ENCODE measurements at regions not wholly inside any gene's neighbourhood (a gene's known extent, or its start where the extent isn't known, plus 50 kb on each side); places are given as distances from the start of the nearest gene placed in this dataset.

GRCh38 chr7:25287291-25287690 lies 59.0 kb upstream of the NPVF start:
- no peak overlapping the region for H3K27ac Mint-ChIP-seq
- no peak for TF ChIP-seq EZH2 (IDR thresholded peaks at IDR 0.05; ENCODE audit: borderline replicate concordance, insufficient read depth, low read depth, low read length, poor library complexity, severe bottlenecking)
- TF ChIP-seq, protein P1, sequence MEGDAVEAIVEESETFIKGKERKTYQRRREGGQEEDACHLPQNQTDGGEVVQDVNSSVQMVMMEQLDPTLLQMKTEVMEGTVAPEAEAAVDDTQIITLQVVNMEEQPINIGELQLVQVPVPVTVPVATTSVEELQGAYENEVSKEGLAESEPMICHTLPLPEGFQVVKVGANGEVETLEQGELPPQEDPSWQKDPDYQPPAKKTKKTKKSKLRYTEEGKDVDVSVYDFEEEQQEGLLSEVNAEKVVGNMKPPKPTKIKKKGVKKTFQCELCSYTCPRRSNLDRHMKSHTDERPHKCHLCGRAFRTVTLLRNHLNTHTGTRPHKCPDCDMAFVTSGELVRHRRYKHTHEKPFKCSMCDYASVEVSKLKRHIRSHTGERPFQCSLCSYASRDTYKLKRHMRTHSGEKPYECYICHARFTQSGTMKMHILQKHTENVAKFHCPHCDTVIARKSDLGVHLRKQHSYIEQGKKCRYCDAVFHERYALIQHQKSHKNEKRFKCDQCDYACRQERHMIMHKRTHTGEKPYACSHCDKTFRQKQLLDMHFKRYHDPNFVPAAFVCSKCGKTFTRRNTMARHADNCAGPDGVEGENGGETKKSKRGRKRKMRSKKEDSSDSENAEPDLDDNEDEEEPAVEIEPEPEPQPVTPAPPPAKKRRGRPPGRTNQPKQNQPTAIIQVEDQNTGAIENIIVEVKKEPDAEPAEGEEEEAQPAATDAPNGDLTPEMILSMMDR (IDR thresholded peaks at IDR 0.05), result no peak
- H3K4me3 Mint-ChIP-seq, result no peak overlapping the region
- Histone ChIP-seq H2AFZ (ENCODE audit: insufficient read depth, low read depth, low read length, poor library complexity, severe bottlenecking) (no peak overlapping the region), H3K9me3 (ENCODE audit: control extremely low read depth in 1 of 3, control insufficient read depth in 2 of 3, insufficient read depth in 1 of 3, low read length in 2 of 3) (no peaks in the 10 kb centered on the region), H3K4me3 (ENCODE audit: control extremely low read depth in 1 of 5, extremely low read depth in 1 of 5, insufficient read depth in 1 of 5, low read depth in 2 of 5, low read length in 4 of 5) (no peak overlapping the region), H4K20me1 (ENCODE audit: control insufficient read depth, insufficient read depth, low read length, poor library complexity, severe bottlenecking) (no peaks in the 10 kb centered on the region), H3K79me2 (ENCODE audit: control insufficient read depth, insufficient read depth, low read length) (no peaks in the 10 kb centered on the region), H3K4me2 (replicated peaks; ENCODE audit: low read depth, low read length, poor library complexity, severe bottlenecking) (no peak overlapping the region), H3K9ac (ENCODE audit: low read length) (no peak overlapping the region), H3K27ac (ENCODE audit: low read length in 2 of 2) (no peak overlapping the region), H3K27me3 (replicated peaks in 1 of 4; ENCODE audit: control extremely low read depth in 1 of 4, control insufficient read depth in 3 of 4, insufficient read depth in 4 of 4, low read length in 3 of 4) (peaks cover 0 to 6% (median 0%) of the 10 kb centered on the region in 4 experiments), H3K4me1 (ENCODE audit: control insufficient read depth in 2 of 2, insufficient read depth in 2 of 2, low read length in 2 of 2) (no peaks in the 10 kb centered on the region), H3K36me3 (replicated peaks in 1 of 2; ENCODE audit: control extremely low read depth in 1 of 2, control insufficient read depth in 1 of 2, extremely low read depth in 1 of 2, insufficient read depth in 2 of 2, low read length in 1 of 2) (no peaks in the 10 kb centered on the region)
- H3K27me3 Mint-ChIP-seq, result peaks cover 21% of the 10 kb centered on the region
- DNase-seq, result no peak
- H3K4me1 Mint-ChIP-seq, result no peaks in the 10 kb centered on the region
- no peak for ATAC-seq (ENCODE audit: low read depth)
- ChIA-PET CTCF (no interaction called here), POLR2A (no interaction called here)
- intact Hi-C loops (cut with micrococcal nuclease), result no loop called here
- 76% methylated on average over 6 of the region's 6 CpGs for WGBS (ENCODE audit: insufficient coverage)
- no peaks in the 10 kb centered on the region for H3K9me3 Mint-ChIP-seq (ENCODE audit: insufficient read depth)

DNA sequence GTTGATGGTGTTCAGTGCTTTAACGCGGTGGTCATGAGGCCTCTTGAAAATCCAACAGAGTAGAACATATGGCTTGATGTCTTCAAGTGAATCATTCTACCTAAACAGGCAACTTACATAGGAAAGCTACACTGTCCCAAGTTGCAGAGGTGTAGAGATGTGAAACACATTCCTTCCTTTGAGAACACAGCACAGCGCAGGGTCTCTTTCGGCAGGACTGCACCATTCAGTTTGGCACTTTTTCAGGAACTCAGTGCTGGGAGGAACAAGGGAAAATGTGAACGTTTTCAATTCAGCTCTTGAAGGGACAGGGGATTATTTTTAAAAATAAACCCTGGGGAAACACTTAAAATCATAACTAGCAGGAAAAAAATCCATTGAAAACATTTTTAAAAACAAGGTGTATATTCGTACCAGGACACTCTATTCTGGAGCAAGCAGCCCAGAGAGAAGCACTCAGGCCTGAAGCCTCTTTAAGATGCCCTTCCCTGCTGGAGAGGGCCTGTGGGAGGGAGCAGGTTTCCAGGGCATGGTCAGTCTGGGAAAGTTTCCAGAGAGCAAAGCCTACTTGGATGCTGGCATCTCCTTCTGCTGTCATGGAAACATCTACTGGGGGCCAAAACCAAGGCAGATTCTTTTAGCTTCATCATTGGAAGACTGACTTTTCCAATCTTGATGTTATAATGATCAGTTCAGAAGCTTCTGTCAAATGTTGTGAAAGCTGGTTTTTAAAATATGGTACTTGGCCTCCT lies 60.4 kb upstream of the NPVF start:
- H2AFZ ChIP-seq (ENCODE audit: insufficient read depth, low read depth, low read length, poor library complexity, severe bottlenecking), result no peak overlapping the region
- no peak overlapping the region for H3K4me2 ChIP-seq (replicated peaks; ENCODE audit: low read depth, low read length, poor library complexity, severe bottlenecking)
- H3K4me3 ChIP-seq (ENCODE audit: control extremely low read depth in 1 of 5, extremely low read depth in 1 of 5, insufficient read depth in 1 of 5, low read depth in 2 of 5, low read length in 4 of 5), result no peak overlapping the region
- no peaks in the 10 kb centered on the region for H3K36me3 ChIP-seq (replicated peaks in 1 of 2; ENCODE audit: control extremely low read depth in 1 of 2, control insufficient read depth in 1 of 2, extremely low read depth in 1 of 2, insufficient read depth in 2 of 2, low read length in 1 of 2)
- Mint-ChIP-seq H3K4me3 (no peak overlapping the region), H3K4me1 (no peaks in the 10 kb centered on the region), H3K27ac (no peak overlapping the region), H3K9me3 (ENCODE audit: insufficient read depth) (no peaks in the 10 kb centered on the region), H3K27me3 (peaks cover 15% of the 10 kb centered on the region)
- TF ChIP-seq EZH2 (IDR thresholded peaks at IDR 0.05; ENCODE audit: borderline replicate concordance, insufficient read depth, low read depth, low read length, poor library complexity, severe bottlenecking), result no peak
- TF ChIP-seq, protein P1 (IDR thresholded peaks at IDR 0.05), result no peak
- intact Hi-C loops (cut with micrococcal nuclease), result no loop called here
- 86% methylated on average over 1 of the region's 6 CpGs for WGBS (ENCODE audit: insufficient coverage)
- ChIA-PET POLR2A (no interaction called here), CTCF (no interaction called here)
- H4K20me1 ChIP-seq (ENCODE audit: control insufficient read depth, insufficient read depth, low read length, poor library complexity, severe bottlenecking), result no peaks in the 10 kb centered on the region
- H3K4me1 ChIP-seq (ENCODE audit: control insufficient read depth in 2 of 2, insufficient read depth in 2 of 2, low read length in 2 of 2), result no peaks in the 10 kb centered on the region
- no peak overlapping the region for H3K9ac ChIP-seq (ENCODE audit: low read length)
- H3K27ac ChIP-seq (ENCODE audit: low read length in 2 of 2), result no peak overlapping the region
- ATAC-seq (ENCODE audit: low read depth) (no peak), DNase-seq (no peak)
- H3K9me3 ChIP-seq (ENCODE audit: control extremely low read depth in 1 of 3, control insufficient read depth in 2 of 3, insufficient read depth in 1 of 3, low read length in 2 of 3), result no peaks in the 10 kb centered on the region
- peaks cover 0 to 6% (median 0%) of the 10 kb centered on the region in 4 experiments for H3K27me3 ChIP-seq (replicated peaks in 1 of 4; ENCODE audit: control extremely low read depth in 1 of 4, control insufficient read depth in 3 of 4, insufficient read depth in 4 of 4, low read length in 3 of 4)
- no peaks in the 10 kb centered on the region for H3K79me2 ChIP-seq (ENCODE audit: control insufficient read depth, insufficient read depth, low read length)
